IMR-90 (cell line): ENCODE measurements at regions not wholly inside any gene's neighbourhood (a gene's known extent, or its start where the extent isn't known, plus 50 kb on each side); places are given as distances from the start of the nearest gene placed in this dataset.

ENCODE experiments used
- ATAC-seq: fragments of 200-7000 bp; cut with Tn5 transposase; 2 replicates; pipeline ENCODE4 v1.9.1; 2020; ENCODE audit warnings: low read depth, mild to moderate bottlenecking, moderate library complexity
- BruUV-seq: library from RNA; stranded (reverse); fragments of 400-500 nt; replicated peaks from 2 replicates; lab custom pipeline; 2021; lab: Mats Ljungman, UMichigan
- CTCF ChIA-PET: fragments of 300-600 bp; formaldehyde crosslinking; extraction: SDS; loops from one replicate; lab custom pipeline; 2021; ENCODE audit warnings: antibody characterized with exemption; lab: Yijun Ruan, JAX
- POLR2A ChIA-PET: fragments of 300-600 bp; sonication (Branson Sonifier 250); formaldehyde crosslinking; loops from one replicate; lab custom pipeline; 2022; ENCODE audit warnings: antibody characterized with exemption; ENCODE audit not compliant: unreplicated experiment; lab: Charles Lee
- DNase-seq: peaks from one replicate; pipeline ENCODE4 v3.0.0; 2013
- H2AFZ ChIP-seq: replicated peaks from 2 replicates; pipeline ENCODE3; 2013; ENCODE audit warnings: low read length, mild to moderate bottlenecking; ENCODE audit not compliant: poor library complexity
- H2AK5ac ChIP-seq: 2 replicates; pipeline ENCODE4 v1.6.1; 2013; ENCODE audit warnings: low read depth, low read length, inconsistent platforms
- H2AK9ac ChIP-seq: replicated peaks from 2 replicates; pipeline ENCODE3; 2013; ENCODE audit warnings: mild to moderate bottlenecking, low read depth, low read length, moderate library complexity; ENCODE audit not compliant: poor library complexity
- H2BK120ac ChIP-seq: 2 replicates; pipeline ENCODE4 v1.6.1; 2013; ENCODE audit warnings: low read depth, low read length, inconsistent platforms
- H2BK15ac ChIP-seq: 3 replicates; pipeline ENCODE4 v1.6.1; 2013; ENCODE audit warnings: low read depth, low read length, inconsistent platforms
- H2BK20ac ChIP-seq: 2 replicates; pipeline ENCODE4 v1.6.1; 2013; ENCODE audit warnings: low read depth, mild to moderate bottlenecking, inconsistent platforms, low read length, moderate library complexity
- H2BK5ac ChIP-seq: 2 replicates; pipeline ENCODE4 v1.6.1; 2013; ENCODE audit warnings: mild to moderate bottlenecking, low read depth, low read length, inconsistent platforms; ENCODE audit not compliant: poor library complexity, severe bottlenecking
- H3K14ac ChIP-seq: replicated peaks from 2 replicates; pipeline ENCODE4 v1.6.1; 2013; ENCODE audit warnings: low read depth, low read length, inconsistent platforms
- H3K18ac ChIP-seq: 2 replicates; pipeline ENCODE4 v1.6.1; 2013; ENCODE audit warnings: low read depth, low read length, control low read depth
- H3K23ac ChIP-seq: 2 replicates; pipeline ENCODE4 v1.6.1; 2013; ENCODE audit warnings: low read depth, low read length, inconsistent platforms
- H3K27ac ChIP-seq: 2 replicates; pipeline ENCODE4 v1.5.1; 2013; ENCODE audit warnings: mild to moderate bottlenecking, control low read depth, low read length; ENCODE audit not compliant: insufficient read depth
- H3K27me3 ChIP-seq: 2 replicates; pipeline ENCODE4 v1.6.1; 2013; ENCODE audit warnings: low read length; ENCODE audit not compliant: control insufficient read depth, insufficient read depth
- H3K36me3 ChIP-seq: 2 replicates; pipeline ENCODE4 v1.6.1; 2013; ENCODE audit warnings: low read length, mixed read lengths; ENCODE audit not compliant: control insufficient read depth, insufficient read depth
- H3K4ac ChIP-seq: 2 replicates; pipeline ENCODE4 v1.6.1; 2013; ENCODE audit warnings: low read depth, low read length, inconsistent platforms
- H3K4me1 ChIP-seq: 2 replicates; pipeline ENCODE4 v1.6.1; 2013; ENCODE audit warnings: low read length, mixed read lengths; ENCODE audit not compliant: control insufficient read depth, insufficient read depth
- H3K4me2 ChIP-seq: 2 replicates; pipeline ENCODE4 v1.6.1; 2013; ENCODE audit warnings: low read depth, mild to moderate bottlenecking, control low read depth, low read length, moderate library complexity
- H3K4me3 ChIP-seq: 2 replicates; pipeline ENCODE4 v1.5.1; 2013; ENCODE audit warnings: low read depth, mild to moderate bottlenecking, control low read depth, low read length, moderate library complexity; ENCODE audit not compliant: insufficient read depth
- H3K56ac ChIP-seq: 2 replicates; pipeline ENCODE4 v1.6.1; 2013; ENCODE audit warnings: low read length, inconsistent platforms; ENCODE audit not compliant: insufficient read depth; ENCODE audit errors: extremely low read depth
- H3K79me1 ChIP-seq, 2 experiments: 2 replicates each; pipeline ENCODE4 v1.6.1; 2013; ENCODE audit warnings: low read length in 2 of 2, inconsistent platforms in 1 of 2, low read depth in 1 of 2
- H3K9ac ChIP-seq: 2 replicates; pipeline ENCODE4 v1.6.1; 2013; ENCODE audit warnings: low read depth, low read length, control low read depth
- H3K9me1 ChIP-seq: 2 replicates; pipeline ENCODE4 v1.6.1; 2013; ENCODE audit warnings: low read length, inconsistent platforms; ENCODE audit not compliant: insufficient read depth
- H3K9me3 ChIP-seq: 2 replicates; pipeline ENCODE4 v1.6.1; 2013; ENCODE audit warnings: low read length; ENCODE audit not compliant: control insufficient read depth, insufficient read depth
- H4K20me1 ChIP-seq: 2 replicates; pipeline ENCODE4 v1.6.1; 2013; ENCODE audit warnings: low read length, inconsistent platforms; ENCODE audit not compliant: insufficient read depth
- H4K5ac ChIP-seq: 2 replicates; pipeline ENCODE4 v1.6.1; 2013; ENCODE audit warnings: mild to moderate bottlenecking, low read depth, low read length, control low read depth
- H4K8ac ChIP-seq, 2 experiments: 2 replicates each; pipeline ENCODE4 v1.6.1; 2013; ENCODE audit warnings: low read depth in 2 of 2, low read length in 2 of 2, control low read depth in 1 of 2, inconsistent platforms in 1 of 2
- H4K91ac ChIP-seq: 2 replicates; pipeline ENCODE4 v1.6.1; 2013; ENCODE audit warnings: low read depth, low read length, inconsistent platforms; ENCODE audit not compliant: insufficient read depth
- CEBPB ChIP-seq: IDR thresholded peaks from 2 replicates; pipeline ENCODE4 v1.6.1; 2012; ENCODE audit warnings: low read depth, low read length, improper control_type of control experiment
- CHD1 ChIP-seq: IDR thresholded peaks from 2 replicates; pipeline ENCODE4 v1.6.1; 2012; ENCODE audit warnings: low read depth, low read length, improper control_type of control experiment
- ELK1 ChIP-seq: fragments of 150-350 bp; IDR thresholded peaks from 2 replicates; pipeline ENCODE4 v1.6.1; 2016; ENCODE audit warnings: low read depth, mild to moderate bottlenecking, low read length, moderate library complexity, borderline replicate concordance
- FOS ChIP-seq: fragments of 150-350 bp; IDR thresholded peaks from 2 replicates; pipeline ENCODE4 v1.6.1; 2016; ENCODE audit warnings: low read depth, low read length
- MAFK ChIP-seq: IDR thresholded peaks from 2 replicates; pipeline ENCODE4 v1.6.1; 2012; ENCODE audit warnings: low read depth, low read length, improper control_type of control experiment
- MXI1 ChIP-seq: IDR thresholded peaks from 2 replicates; pipeline ENCODE4 v1.6.1; 2012; ENCODE audit warnings: low read depth, mild to moderate bottlenecking, low read length, moderate library complexity, borderline replicate concordance
- RFX5 ChIP-seq: IDR thresholded peaks from 2 replicates; pipeline ENCODE4 v1.8.0; 2012; ENCODE audit warnings: low read depth, mild to moderate bottlenecking, low read length, moderate library complexity
- SMC3 ChIP-seq: fragments of 150-350 bp; IDR thresholded peaks from 2 replicates; pipeline ENCODE4 v1.6.1; 2016; ENCODE audit warnings: low read depth, mild to moderate bottlenecking, antibody characterized with exemption, low read length, moderate library complexity
- WGBS, 2 experiments: methylation state at CpG; one replicate each; pipeline versions ENCODE4 v1.1.5 to v1.1.7; 2013; ENCODE audit warnings: missing lambda C conversion rate in 2 of 2; ENCODE audit not compliant: insufficient read length in 1 of 2; ENCODE audit errors: extremely low coverage in 2 of 2; 5-methylcytosine and 5-hydroxymethylcytosine counted together
- dilution Hi-C: fragments of 300-500 bp; cut with HindIII; formaldehyde crosslinking; loops from one replicate; pipeline ENCODE4 v1.14.3; 2018; ENCODE audit warnings: low sequenced_read_pairs; ENCODE audit not compliant: unreplicated experiment
- in situ Hi-C: fragments of 300-500 bp; cut with MboI; formaldehyde crosslinking; loops from 3 replicates; pipeline ENCODE4 v1.14.3; 2019; ENCODE audit warnings: low sequenced_read_pairs, inconsistent platforms, mixed read lengths
- intact Hi-C: fragments of 100-400 bp; cut with micrococcal nuclease; formaldehyde crosslinking; loops from 2 replicates; pipeline ENCODE4 v1.10.0; 2022
- TF ChIP-seq, protein P1 (sequence below): fragments of 150-350 bp; IDR thresholded peaks from 2 replicates; pipeline ENCODE4 v1.6.1; 2017; ENCODE audit warnings: mild to moderate bottlenecking, antibody characterized with exemption, low read length, low read depth

DNA sequence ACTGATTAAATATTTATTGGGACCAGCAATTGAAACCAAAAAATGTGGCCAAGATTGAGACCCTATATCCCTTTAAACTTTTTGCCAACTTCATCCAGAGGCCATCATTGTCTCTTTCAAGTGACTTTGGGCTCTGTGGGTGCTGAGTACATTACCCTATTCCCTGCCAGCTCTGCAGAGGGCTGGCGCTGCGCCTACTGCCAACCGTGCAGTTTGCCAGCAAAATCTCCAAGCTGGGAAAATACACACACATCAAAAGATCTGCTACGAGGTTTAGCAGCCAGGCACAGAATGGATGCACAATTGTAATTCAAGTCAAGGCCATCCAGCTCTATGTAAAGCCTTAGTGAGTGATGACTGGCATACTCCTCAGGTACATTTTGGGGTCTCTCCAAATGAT lies 125.0 kb downstream of the CBLN4 start:
- Histone ChIP-seq H3K4me3 (no peak overlapping the region), H3K4me1 (no peaks in the 10 kb centered on the region), H3K79me1 (no peaks in the 10 kb centered on the region), H4K91ac (no peak overlapping the region), H3K9ac (no peak overlapping the region), H3K14ac (no peak overlapping the region), H3K9me1 (no peaks in the 10 kb centered on the region), H2AFZ (no peak overlapping the region), H3K56ac (no peak overlapping the region), H2BK5ac (no peak overlapping the region), H3K27me3 (no peaks in the 10 kb centered on the region), H4K8ac (no peak overlapping the region), H3K27ac (no peak overlapping the region), H4K20me1 (no peaks in the 10 kb centered on the region), H2BK120ac (no peak overlapping the region), H4K5ac (no peak overlapping the region), H3K9me3 (peaks cover 15% of the 10 kb centered on the region), H2AK9ac (no peak overlapping the region), H2BK15ac (no peak overlapping the region), H3K36me3 (no peaks in the 10 kb centered on the region), H3K23ac (no peak overlapping the region), H3K4me2 (no peak overlapping the region), H2BK20ac (no peak overlapping the region), H3K4ac (no peak overlapping the region), H3K18ac (no peak overlapping the region), H2AK5ac (no peak overlapping the region)
- in situ Hi-C loops = no loop called here
- CTCF ChIA-PET = no interaction called here
- no TSS peak for BruUV-seq
- intact Hi-C loops = no loop called here
- whole genome bisulfite sequencing, 2 experiments = 16% methylated on average over 4 of the region's 4 CpGs; no CpG with 5 or more reads in 1 of the 2 experiments
- ATAC-seq (no peak), DNase-seq (no peak)
- TF ChIP-seq MAFK (no peak), CEBPB (no peak), SMC3 (no peak), MXI1 (no peak), CHD1 (no peak), FOS (no peak), ELK1 (no peak), RFX5 (no peak)
- TF ChIP-seq, protein P1, sequence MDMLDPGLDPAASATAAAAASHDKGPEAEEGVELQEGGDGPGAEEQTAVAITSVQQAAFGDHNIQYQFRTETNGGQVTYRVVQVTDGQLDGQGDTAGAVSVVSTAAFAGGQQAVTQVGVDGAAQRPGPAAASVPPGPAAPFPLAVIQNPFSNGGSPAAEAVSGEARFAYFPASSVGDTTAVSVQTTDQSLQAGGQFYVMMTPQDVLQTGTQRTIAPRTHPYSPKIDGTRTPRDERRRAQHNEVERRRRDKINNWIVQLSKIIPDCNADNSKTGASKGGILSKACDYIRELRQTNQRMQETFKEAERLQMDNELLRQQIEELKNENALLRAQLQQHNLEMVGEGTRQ = no peak
- dilution Hi-C loops = no loop called here
- POLR2A ChIA-PET = no interaction called here
